ENCODE measurements at regions not wholly inside any gene's neighbourhood (a gene's known extent, or its start where the extent isn't known, plus 50 kb on each side); places are given as distances from the start of the nearest gene placed in this dataset.
"Not testable (repeated sequence)": the region's sequence is repeated elsewhere in the genome, so short reads cannot be mapped to it uniquely, and the experiment has no call there.

DNA sequence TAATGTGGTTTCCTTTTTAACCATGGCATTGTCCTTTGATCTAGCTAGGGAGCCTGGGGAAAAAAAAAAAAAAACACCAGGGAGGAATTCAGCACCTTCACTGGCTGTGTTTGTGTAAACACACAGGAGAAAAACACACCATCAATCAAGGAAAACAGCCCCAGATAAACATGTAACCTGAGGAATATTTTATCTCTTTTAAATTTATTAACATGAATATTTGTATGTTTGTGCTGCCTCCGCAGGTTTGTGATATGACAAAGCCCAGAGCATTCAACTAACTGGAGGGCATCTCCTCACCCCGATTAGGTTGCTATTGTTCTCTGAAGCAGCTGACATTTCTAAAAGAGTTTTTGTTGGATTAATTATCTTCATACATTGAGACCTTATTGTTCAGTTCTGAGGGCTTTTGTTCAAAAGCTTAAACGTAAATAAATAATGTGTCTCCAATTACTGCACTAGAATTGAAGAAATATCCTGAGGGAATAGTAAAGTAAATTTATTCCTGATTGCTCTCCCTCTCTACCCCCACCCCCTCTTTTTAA is 89.4 kb upstream of the SEMA3E start:
- DNase-seq (ENCODE audit: low read depth, low spot score), result no peak

GRCh38 chr7:83732305-83732704 is 83.4 kb upstream of the SEMA3E start:
- DNase-seq (ENCODE audit: low read depth, low spot score), result peak; percentile 57

GRCh38 chr7:83731154-83731553 is 82.2 kb upstream of the SEMA3E start:
- no peak for DNase-seq (ENCODE audit: low read depth, low spot score)

DNA sequence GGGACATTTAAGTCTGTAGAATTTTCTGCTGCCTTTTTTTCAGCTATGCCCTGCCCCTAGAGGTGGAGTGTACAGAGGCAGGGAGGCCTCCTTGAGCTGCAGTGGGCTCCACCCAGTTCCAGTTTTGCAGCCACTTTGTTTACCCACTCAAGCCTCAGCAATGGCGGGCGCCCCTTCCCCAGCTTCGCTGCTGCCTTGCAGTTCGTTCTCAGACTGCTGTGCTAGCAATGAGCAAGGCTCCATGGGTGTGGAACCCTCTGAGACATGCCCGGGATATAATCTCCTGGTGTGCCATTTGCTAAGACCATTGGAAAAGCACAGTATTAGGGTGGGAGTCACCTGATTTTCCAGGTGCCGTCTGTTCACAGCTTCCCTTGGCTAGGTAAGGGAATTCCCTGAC is 68.0 kb upstream of the SEMA3E start:
- not testable (repeated sequence) for DNase-seq (ENCODE audit: low read depth, low spot score)

DNA sequence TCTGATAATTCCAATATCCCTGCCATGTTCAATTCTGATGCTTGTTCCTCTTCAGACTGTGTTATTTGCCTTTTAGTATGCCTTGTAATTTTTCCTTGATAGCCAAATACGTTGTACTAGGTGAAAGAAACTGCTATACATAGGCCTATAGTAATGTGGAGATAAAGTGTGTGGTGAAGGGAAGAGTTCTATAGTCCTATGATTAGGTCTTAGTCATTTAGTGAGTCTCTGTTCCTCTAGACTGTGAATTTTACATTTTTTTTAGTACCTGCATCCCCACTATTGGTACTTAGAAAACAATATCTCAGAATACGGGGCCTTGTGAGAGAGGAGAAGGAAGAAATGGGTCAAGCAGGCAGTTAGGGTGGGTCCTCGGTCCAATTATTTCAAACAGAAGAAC is 59.6 kb upstream of the SEMA3E start:
- DNase-seq (ENCODE audit: low read depth, low spot score), result no peak

DNA sequence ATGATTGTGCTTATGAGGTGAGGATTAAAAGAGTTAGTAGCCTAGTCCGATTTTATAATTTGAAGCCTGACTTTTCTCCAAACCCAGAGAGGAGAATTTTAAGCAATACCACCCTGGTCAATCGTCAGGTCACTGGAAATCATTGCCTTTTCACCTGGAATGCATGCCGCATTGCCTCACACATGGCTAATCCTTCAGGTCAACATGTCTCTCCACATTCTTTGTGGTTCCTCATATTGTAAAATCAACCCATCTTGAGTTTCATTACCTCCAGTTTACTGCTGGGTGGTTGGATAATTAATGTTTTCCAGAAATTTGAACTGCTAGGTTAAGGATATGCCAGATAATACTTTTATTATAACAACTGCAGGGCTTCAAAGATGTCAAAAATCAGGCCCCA is 55.6 kb upstream of the SEMA3E start:
- DNase-seq (ENCODE audit: low read depth, low spot score), result no peak

DNA sequence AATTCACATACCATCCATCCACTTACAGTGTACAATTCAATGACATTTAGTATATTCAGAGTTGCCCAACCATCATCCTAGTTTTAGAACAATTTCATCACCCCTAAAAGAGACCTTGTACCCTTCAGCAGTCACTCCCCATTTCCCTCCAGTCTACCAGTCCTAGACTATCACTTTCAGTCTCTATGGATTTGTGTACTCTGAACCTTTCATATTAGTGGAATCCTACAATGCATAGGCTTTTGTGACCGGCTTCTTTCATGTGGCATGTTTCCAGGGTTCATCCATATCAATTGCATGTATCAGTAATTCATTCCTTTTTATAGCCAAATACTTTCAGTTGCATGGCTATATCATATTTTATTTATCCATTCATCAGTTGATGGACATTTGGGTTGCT is 53.5 kb upstream of the SEMA3E start:
- no peak for DNase-seq (ENCODE audit: low read depth, low spot score)

DNA sequence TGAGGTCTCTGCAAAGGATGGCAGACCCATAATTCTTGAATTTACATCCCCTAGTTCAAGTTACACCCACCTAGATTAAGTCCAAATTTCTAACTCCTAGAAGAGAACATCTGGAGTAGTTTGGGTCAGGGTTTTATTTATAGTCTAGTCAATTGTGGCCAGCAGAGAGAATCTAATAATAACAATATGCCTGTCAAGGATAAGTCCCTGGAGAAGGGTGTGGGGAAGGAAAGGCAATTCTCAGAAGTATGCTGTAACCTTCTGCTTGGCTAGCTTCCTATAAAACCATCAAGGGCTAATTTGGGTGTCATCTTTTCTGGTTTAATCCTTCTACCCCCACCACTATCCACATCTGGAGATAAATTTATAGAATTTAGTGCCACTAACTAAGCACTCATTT is 52.8 kb upstream of the SEMA3E start:
- DNase-seq (ENCODE audit: low read depth, low spot score), result no peak
